ENCODE measurements at regions not wholly inside any gene's neighbourhood (a gene's known extent, or its start where the extent isn't known, plus 50 kb on each side); places are given as distances from the start of the nearest gene placed in this dataset.

- TF ChIP-seq POLR2A (IDR thresholded peaks at IDR 0.05; ENCODE audit: extremely low read depth, insufficient read length) (no peak), MAX (IDR thresholded peaks at IDR 0.05; ENCODE audit: low read depth, low read length) (no peak), MYC (IDR thresholded peaks at IDR 0.05; ENCODE audit: low read depth, low read length) (no peak)
- TF ChIP-seq, protein P1, sequence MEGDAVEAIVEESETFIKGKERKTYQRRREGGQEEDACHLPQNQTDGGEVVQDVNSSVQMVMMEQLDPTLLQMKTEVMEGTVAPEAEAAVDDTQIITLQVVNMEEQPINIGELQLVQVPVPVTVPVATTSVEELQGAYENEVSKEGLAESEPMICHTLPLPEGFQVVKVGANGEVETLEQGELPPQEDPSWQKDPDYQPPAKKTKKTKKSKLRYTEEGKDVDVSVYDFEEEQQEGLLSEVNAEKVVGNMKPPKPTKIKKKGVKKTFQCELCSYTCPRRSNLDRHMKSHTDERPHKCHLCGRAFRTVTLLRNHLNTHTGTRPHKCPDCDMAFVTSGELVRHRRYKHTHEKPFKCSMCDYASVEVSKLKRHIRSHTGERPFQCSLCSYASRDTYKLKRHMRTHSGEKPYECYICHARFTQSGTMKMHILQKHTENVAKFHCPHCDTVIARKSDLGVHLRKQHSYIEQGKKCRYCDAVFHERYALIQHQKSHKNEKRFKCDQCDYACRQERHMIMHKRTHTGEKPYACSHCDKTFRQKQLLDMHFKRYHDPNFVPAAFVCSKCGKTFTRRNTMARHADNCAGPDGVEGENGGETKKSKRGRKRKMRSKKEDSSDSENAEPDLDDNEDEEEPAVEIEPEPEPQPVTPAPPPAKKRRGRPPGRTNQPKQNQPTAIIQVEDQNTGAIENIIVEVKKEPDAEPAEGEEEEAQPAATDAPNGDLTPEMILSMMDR (IDR thresholded peaks at IDR 0.05; ENCODE audit: low read depth, low read length) = no peak
Measured at GRCh38 chr2:188023035-188023434, 268.6 kb upstream of the GULP1 start.

Measured in NB4 (cell line).